ENCODE measurements at regions not wholly inside any gene's neighbourhood (a gene's known extent, or its start where the extent isn't known, plus 50 kb on each side); places are given as distances from the start of the nearest gene placed in this dataset.

- TF ChIP-seq ZNF232 (CRISPR knock-in tag; IDR thresholded peaks at IDR 0.05) = no peak
- TF ChIP-seq PRRX2 (CRISPR knock-in tag; IDR thresholded peaks at IDR 0.05) = no peak
- no peak for TF ChIP-seq CREB1 (CRISPR knock-in tag; IDR thresholded peaks at IDR 0.05)
These were observed 169.2 kb downstream of the SAMD5 start (continued) for GRCh38 chr6:147677647-147678046.

GRCh38 chr6:147678253-147678652, 169.8 kb downstream of the SAMD5 start:
- Mint-ChIP-seq H3K27me3 (ENCODE audit: low read depth) (no peaks in the 10 kb centered on the region), H3K4me1 (peaks cover 41% of the 10 kb centered on the region), H3K27ac (no peak overlapping the region), H3K36me3 (no peaks in the 10 kb centered on the region), H3K4me3 (no peak overlapping the region), H3K9me3 (no peaks in the 10 kb centered on the region)
- DNase-seq (ENCODE audit: low spot score) = no peak
- no peak for TF ChIP-seq E2F4 (CRISPR knock-in tag; IDR thresholded peaks at IDR 0.05; ENCODE audit: borderline replicate concordance, low read depth)
- no peak for TF ChIP-seq ELF4 (CRISPR knock-in tag; IDR thresholded peaks at IDR 0.05; ENCODE audit: low read depth)
- no peak for TF ChIP-seq NFYB (CRISPR knock-in tag; conservative IDR thresholded peaks at IDR 0.05; ENCODE audit: low read depth)
- no peak for TF ChIP-seq ZNF532 (CRISPR knock-in tag; IDR thresholded peaks at IDR 0.05; ENCODE audit: borderline replicate concordance)
- no peak for TF ChIP-seq GRHL2 (CRISPR knock-in tag; IDR thresholded peaks at IDR 0.05; ENCODE audit: insufficient replicate concordance, severe bottlenecking)
- TF ChIP-seq CREB1 (CRISPR knock-in tag; IDR thresholded peaks at IDR 0.05) = no peak
- TF ChIP-seq PREB (CRISPR knock-in tag; IDR thresholded peaks at IDR 0.05; ENCODE audit: borderline replicate concordance) = no peak
- no peak for TF ChIP-seq CREM (CRISPR knock-in tag; IDR thresholded peaks at IDR 0.05)
- TF ChIP-seq FOXK1 (CRISPR knock-in tag; IDR thresholded peaks at IDR 0.05) = no peak
- no peak for TF ChIP-seq SMAD4 (CRISPR knock-in tag; IDR thresholded peaks at IDR 0.05)
- no peak for TF ChIP-seq RELA (CRISPR knock-in tag; IDR thresholded peaks at IDR 0.05; ENCODE audit: borderline replicate concordance)
- TF ChIP-seq ZBTB43 (CRISPR knock-in tag; IDR thresholded peaks at IDR 0.05) = no peak
- no peak for TF ChIP-seq MYBL2 (CRISPR knock-in tag; IDR thresholded peaks at IDR 0.05)
- no peak for TF ChIP-seq KAT7 (CRISPR knock-in tag; IDR thresholded peaks at IDR 0.05; ENCODE audit: borderline replicate concordance)
- TF ChIP-seq CBFB (CRISPR knock-in tag; IDR thresholded peaks at IDR 0.05; ENCODE audit: low read depth) = no peak
- no peak for TF ChIP-seq HMGA2 (CRISPR knock-in tag; IDR thresholded peaks at IDR 0.05)
- ChIA-PET POLR2A (no interaction called here), CTCF (no interaction called here)
- ATAC-seq = no peak

GRCh38 chr6:147684906-147685305, 176.4 kb downstream of the SAMD5 start:
- ChIA-PET CTCF (no interaction called here), POLR2A (no interaction called here)
- no peaks in the 10 kb centered on the region for H3K9me3 Mint-ChIP-seq
- DNase-seq (ENCODE audit: low spot score) (no peak), ATAC-seq (no peak)
- H3K4me3 Mint-ChIP-seq = no peak overlapping the region
- H3K36me3 Mint-ChIP-seq = no peaks in the 10 kb centered on the region
- no peaks in the 10 kb centered on the region for H3K27me3 Mint-ChIP-seq (ENCODE audit: low read depth)
- no peak overlapping the region for H3K27ac Mint-ChIP-seq
- H3K4me1 Mint-ChIP-seq = no peaks in the 10 kb centered on the region
- TF ChIP-seq MYBL2 (CRISPR knock-in tag; IDR thresholded peaks at IDR 0.05) = no peak
- TF ChIP-seq SOX15 (CRISPR knock-in tag; IDR thresholded peaks at IDR 0.05) = no peak
- TF ChIP-seq ZNF416 (CRISPR knock-in tag; IDR thresholded peaks at IDR 0.05) = no peak
- TF ChIP-seq FOXP4 (CRISPR knock-in tag; IDR thresholded peaks at IDR 0.05) = no peak
- no peak for TF ChIP-seq ATF1 (CRISPR knock-in tag; IDR thresholded peaks at IDR 0.05)
- TF ChIP-seq FOXP1 (CRISPR knock-in tag; IDR thresholded peaks at IDR 0.05; ENCODE audit: borderline replicate concordance) = no peak
- no peak for TF ChIP-seq E2F1 (CRISPR knock-in tag; IDR thresholded peaks at IDR 0.05)
- no peak for TF ChIP-seq SMAD4 (CRISPR knock-in tag; IDR thresholded peaks at IDR 0.05)
